CD14-positive monocyte (primary cell): ENCODE measurements at regions not wholly inside any gene's neighbourhood (a gene's known extent, or its start where the extent isn't known, plus 50 kb on each side); places are given as distances from the start of the nearest gene placed in this dataset.

Experiments
- DNase-seq, 3 donors: peaks; one replicate each; pipeline ENCODE4 v3.0.0-alpha.2; 2011 to 2022
- H2AFZ ChIP-seq: 2 replicates; pipeline ENCODE4 v1.6.0; 2012; ENCODE audit warnings: mild to moderate bottlenecking, low read depth, low read length, inconsistent platforms; ENCODE audit not compliant: insufficient read depth, poor library complexity, severe bottlenecking
- H3K27ac ChIP-seq, 2 donors: 1 replicate in 1 of 2; 2 replicates in 1 of 2; pipeline ENCODE4 v1.5.1; 2012 to 2013; ENCODE audit warnings: low read length in 2 of 2, control low read depth in 1 of 2, inconsistent platforms in 1 of 2, low read depth in 1 of 2, mild to moderate bottlenecking in 1 of 2
- H3K27me3 ChIP-seq, 2 donors: one replicate each; pipeline versions ENCODE4 v1.6.0 to v1.6.1; 2011 to 2013; ENCODE audit warnings: low read length in 2 of 2; ENCODE audit not compliant: control insufficient read depth in 2 of 2, insufficient read depth in 2 of 2
- H3K36me3 ChIP-seq, 2 donors: replicated peaks in 1 of 2; 1 replicate in 1 of 2; 2 replicates in 1 of 2; pipeline versions ENCODE4 v1.5.1 to v1.6.1; 2012 to 2013; ENCODE audit warnings: low read length in 2 of 2, control low read depth in 1 of 2, inconsistent platforms in 1 of 2, mild to moderate bottlenecking in 1 of 2; ENCODE audit not compliant: insufficient read depth in 2 of 2, control insufficient read depth in 1 of 2
- H3K4me1 ChIP-seq, 2 donors: 1 replicate in 1 of 2; 2 replicates in 1 of 2; pipeline versions ENCODE4 v1.5.1 to v1.6.1; 2012 to 2013; ENCODE audit warnings: low read length in 2 of 2, control low read depth in 1 of 2, inconsistent platforms in 1 of 2, mild to moderate bottlenecking in 1 of 2, moderate library complexity in 1 of 2; ENCODE audit not compliant: insufficient read depth in 2 of 2, control insufficient read depth in 1 of 2
- H3K4me2 ChIP-seq: replicated peaks from 2 replicates; pipeline ENCODE3; 2012; ENCODE audit warnings: low read length, moderate library complexity, mild to moderate bottlenecking; ENCODE audit not compliant: poor library complexity, severe bottlenecking; ENCODE audit errors: extremely low read depth
- H3K4me3 ChIP-seq, 3 experiments: fragments of 200-600 bp in 1 of 3; sonication (generic) in 1 of 3; replicated peaks in 1 of 3; 1 replicate in 2 of 3; 2 replicates in 1 of 3; pipeline ENCODE4 v1.5.1; 2011 to 2013; ENCODE audit warnings: low read length in 3 of 3, mild to moderate bottlenecking in 3 of 3, control low read depth in 2 of 3, low read depth in 2 of 3, inconsistent platforms in 1 of 3, moderate library complexity in 1 of 3
- H3K79me2 ChIP-seq: 2 replicates; pipeline ENCODE4 v1.6.0; 2012; ENCODE audit warnings: mild to moderate bottlenecking, control low read depth, inconsistent platforms, low read length, moderate library complexity; ENCODE audit not compliant: insufficient read depth
- H3K9ac ChIP-seq: 2 replicates; pipeline ENCODE4 v1.6.0; 2017; ENCODE audit warnings: low read length, mild to moderate bottlenecking; ENCODE audit not compliant: insufficient read depth, poor library complexity, severe bottlenecking
- H3K9me3 ChIP-seq, 2 donors: replicated peaks in 1 of 2; 1 replicate in 1 of 2; 2 replicates in 1 of 2; pipeline versions ENCODE4 v1.5.1 to v1.6.1; 2012 to 2013; ENCODE audit warnings: low read length in 2 of 2, control low read depth in 1 of 2; ENCODE audit not compliant: control insufficient read depth in 1 of 2, insufficient read depth in 1 of 2
- H4K20me1 ChIP-seq: 2 replicates; pipeline ENCODE4 v1.6.0; 2012; ENCODE audit warnings: mild to moderate bottlenecking, low read length, control low read depth, moderate library complexity; ENCODE audit not compliant: insufficient read depth
- H3K27ac Mint-ChIP-seq, 7 donors: one replicate each; pipeline ENCODE4 v1.8.0; 2020; ENCODE audit warnings: mild to moderate bottlenecking in 7 of 7, mixed read lengths in 7 of 7, moderate library complexity in 6 of 7, inconsistent platforms in 2 of 7
- H3K27me3 Mint-ChIP-seq, 3 donors: one replicate each; pipeline ENCODE4 v1.8.0; 2021 to 2022; ENCODE audit warnings: low read depth in 3 of 3, mild to moderate bottlenecking in 3 of 3, mixed read lengths in 3 of 3, moderate library complexity in 3 of 3, inconsistent platforms in 1 of 3
- H3K36me3 Mint-ChIP-seq, 2 donors: one replicate each; pipeline ENCODE4 v1.8.0; 2020; ENCODE audit warnings: mixed read lengths in 2 of 2, inconsistent platforms in 1 of 2, mild to moderate bottlenecking in 1 of 2
- H3K4me1 Mint-ChIP-seq: one replicate; pipeline ENCODE4 v1.8.0; 2020; ENCODE audit warnings: mild to moderate bottlenecking, mixed read lengths
- H3K4me3 Mint-ChIP-seq, 2 donors: one replicate each; pipeline ENCODE4 v1.8.0; 2020; ENCODE audit warnings: mild to moderate bottlenecking in 2 of 2, mixed read lengths in 2 of 2, moderate library complexity in 1 of 2
- H3K9me3 Mint-ChIP-seq, 7 donors: one replicate each; pipeline ENCODE4 v1.8.0; 2020 to 2022; ENCODE audit warnings: mixed read lengths in 7 of 7, mild to moderate bottlenecking in 6 of 7, moderate library complexity in 6 of 7, inconsistent platforms in 2 of 7
- CTCF ChIP-seq: fragments of 200-600 bp; IDR thresholded peaks from one replicate; pipeline ENCODE4 v1.8.0; 2022; ENCODE audit warnings: antibody characterized with exemption, mild to moderate bottlenecking
- WGBS: methylation state at CpG from one replicate; pipeline ENCODE4 v1.1.5; 2013; ENCODE audit warnings: missing lambda C conversion rate; ENCODE audit not compliant: insufficient coverage; 5-methylcytosine and 5-hydroxymethylcytosine counted together
- intact Hi-C, 2 donors: fragments of 100-400 bp; cut with micrococcal nuclease; formaldehyde crosslinking; loops; one replicate each; pipeline versions ENCODE4 v1.15.0 to v1.15.1; 2023

DNA sequence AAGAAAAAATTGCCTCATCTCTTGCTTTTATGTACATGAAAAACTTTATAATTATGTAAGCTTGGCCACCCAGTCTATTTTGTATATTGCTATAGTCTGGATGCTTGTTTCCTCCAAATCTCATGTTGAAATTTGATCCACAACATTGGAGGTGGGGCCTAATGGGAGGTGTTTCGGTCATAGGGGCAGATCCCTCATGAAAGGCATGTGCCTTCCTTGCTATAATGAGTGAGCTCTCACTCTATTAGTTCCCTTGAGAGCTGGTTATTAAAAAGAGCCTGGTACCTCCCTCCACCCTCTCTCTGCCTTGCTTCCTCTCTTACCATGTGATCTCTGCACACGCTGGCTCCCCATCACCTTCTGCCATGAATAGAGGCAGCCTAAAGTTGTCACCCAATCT is 1005.1 kb downstream of the PCDH9 start:
- DNase-seq = no peak
- Histone ChIP-seq H3K36me3 (no peaks in the 10 kb centered on the region), H4K20me1 (no peaks in the 10 kb centered on the region), H3K9me3 (peaks cover 0 to 4% of the 10 kb centered on the region in 2 donors), H3K4me1 (no peaks in the 10 kb centered on the region), H3K4me2 (no peak overlapping the region), H3K79me2 (no peaks in the 10 kb centered on the region), H3K4me3 (no peak overlapping the region), H3K27ac (no peak overlapping the region), H2AFZ (no peak overlapping the region), H3K9ac (no peak overlapping the region), H3K27me3 (no peaks in the 10 kb centered on the region)
- Mint-ChIP-seq H3K27ac (no peak overlapping the region), H3K4me3 (no peak overlapping the region), H3K9me3 (peaks cover 3 to 30% (median 23%) of the 10 kb centered on the region in 7 donors), H3K36me3 (no peaks in the 10 kb centered on the region), H3K27me3 (no peaks in the 10 kb centered on the region), H3K4me1 (no peaks in the 10 kb centered on the region)
- WGBS = 92% methylated on average over 1 of the region's 2 CpGs
- intact Hi-C loops = no loop called here
- no peak for TF ChIP-seq CTCF

DNA sequence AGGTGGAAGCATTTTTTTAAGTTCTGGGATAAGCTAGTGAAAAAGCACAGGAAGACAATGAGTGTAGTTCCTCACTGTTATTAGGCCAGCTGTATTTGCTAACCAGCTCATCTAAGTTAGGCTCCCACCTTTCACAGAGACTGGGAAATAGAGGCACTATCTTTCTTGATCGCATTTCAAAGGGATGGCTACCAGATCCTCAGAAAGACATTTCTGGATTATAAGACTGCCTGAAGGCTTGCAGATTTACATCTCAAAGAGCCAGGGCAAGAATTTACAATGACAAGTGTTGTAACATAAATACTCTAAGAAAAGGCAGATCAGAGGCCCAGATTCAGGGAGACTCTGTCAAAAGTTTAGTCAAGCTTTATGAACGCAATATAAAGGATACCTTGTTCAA is 1005.5 kb downstream of the PCDH9 start:
- H3K9me3 Mint-ChIP-seq = peaks cover 3 to 30% (median 21%) of the 10 kb centered on the region in 7 donors

More for the DNA sequence above, 1005.5 kb downstream of the PCDH9 start:
- H3K4me1 ChIP-seq = no peaks in the 10 kb centered on the region
- no peak overlapping the region for H3K4me3 ChIP-seq
- no peaks in the 10 kb centered on the region for H3K79me2 ChIP-seq
- intact Hi-C loops = no loop called here
- H3K27me3 Mint-ChIP-seq = no peaks in the 10 kb centered on the region
- H3K27me3 ChIP-seq = no peaks in the 10 kb centered on the region
- no peak overlapping the region for H3K27ac ChIP-seq
- H3K36me3 Mint-ChIP-seq = no peaks in the 10 kb centered on the region
- TF ChIP-seq CTCF = no peak
- no peaks in the 10 kb centered on the region for H3K4me1 Mint-ChIP-seq
- no peak overlapping the region for H2AFZ ChIP-seq
- no peak for DNase-seq
- H3K4me3 Mint-ChIP-seq = no peak overlapping the region
- peaks cover 0 to 4% of the 10 kb centered on the region in 2 donors for H3K9me3 ChIP-seq
- no peaks in the 10 kb centered on the region for H3K36me3 ChIP-seq
- H4K20me1 ChIP-seq = no peaks in the 10 kb centered on the region
- no peak overlapping the region for H3K9ac ChIP-seq
- no peak overlapping the region for H3K27ac Mint-ChIP-seq
- H3K4me2 ChIP-seq = no peak overlapping the region
- WGBS = 100% methylated on average over 1 of the region's 2 CpGs
